Parathyroid adenoma (tissue), 2 donors: ENCODE measurements at regions not wholly inside any gene's neighbourhood (a gene's known extent, or its start where the extent isn't known, plus 50 kb on each side); places are given as distances from the start of the nearest gene placed in this dataset.

Source experiments
- H2AFZ ChIP-seq: fragments of 300-600 bp; sonication (generic); one replicate; pipeline ENCODE4 v1.7.0; 2017; ENCODE audit warnings: antibody characterized with exemption, mild to moderate bottlenecking
- H3K27ac ChIP-seq: fragments of 300-600 bp; sonication (generic); one replicate; pipeline ENCODE4 v1.7.0; 2017
- H3K27me3 ChIP-seq: fragments of 300-600 bp; sonication (generic); one replicate; pipeline ENCODE4 v1.7.0; 2017; ENCODE audit warnings: low read length; ENCODE audit not compliant: control insufficient read depth, insufficient read depth
- H3K36me3 ChIP-seq: fragments of 300-600 bp; sonication (generic); one replicate; pipeline ENCODE4 v1.7.0; 2017; ENCODE audit warnings: low read length; ENCODE audit not compliant: control insufficient read depth, insufficient read depth
- H3K4me1 ChIP-seq: fragments of 300-600 bp; sonication (generic); one replicate; pipeline ENCODE4 v1.7.0; 2017; ENCODE audit warnings: control low read depth
- H3K4me2 ChIP-seq: fragments of 300-600 bp; sonication (generic); one replicate; pipeline ENCODE4 v1.7.0; 2017; ENCODE audit warnings: low read length
- H3K4me3 ChIP-seq: fragments of 300-600 bp; sonication (generic); one replicate; pipeline ENCODE4 v1.7.0; 2017; ENCODE audit warnings: low read depth, low read length
- H3K79me2 ChIP-seq: fragments of 300-600 bp; sonication (generic); one replicate; pipeline ENCODE4 v1.7.0; 2017; ENCODE audit warnings: control low read depth
- H3K9ac ChIP-seq: fragments of 300-600 bp; sonication (generic); one replicate; pipeline ENCODE4 v1.7.0; 2017; ENCODE audit warnings: mild to moderate bottlenecking
- H3K9me3 ChIP-seq: fragments of 300-600 bp; sonication (generic); one replicate; pipeline ENCODE4 v1.7.0; 2017; ENCODE audit warnings: low read length; ENCODE audit not compliant: control insufficient read depth
- TF ChIP-seq, protein P1 (sequence below): fragments of 300-600 bp; sonication (generic); IDR thresholded peaks from one replicate; pipeline ENCODE4 v1.7.0; 2017; ENCODE audit warnings: antibody characterized with exemption, mild to moderate bottlenecking
- donor health status: primary hyperparathyroidism.

DNA sequence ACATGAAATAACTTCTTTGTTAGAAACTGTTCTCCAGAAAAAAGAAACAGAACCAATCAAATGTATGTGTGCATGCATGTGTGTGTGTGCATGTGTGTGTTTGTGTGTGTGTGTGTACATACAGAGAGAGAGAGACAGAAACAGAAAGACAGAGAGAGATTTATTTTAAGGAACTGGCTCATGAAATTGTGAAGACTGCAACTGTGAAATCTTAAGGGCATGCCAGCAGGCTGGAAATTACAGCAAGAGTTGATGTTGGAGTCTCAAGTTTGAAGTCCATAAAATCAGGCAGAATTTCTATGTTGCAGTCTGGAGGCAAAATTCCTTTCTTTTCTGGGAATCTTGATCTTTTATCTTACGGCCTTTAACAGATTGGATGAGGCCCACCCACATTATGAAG is 168.9 kb upstream of the CDH20 start:
- no peak overlapping the region for H3K9ac ChIP-seq
- no peak overlapping the region for H3K27ac ChIP-seq
- H3K4me1 ChIP-seq = no peaks in the 10 kb centered on the region
- no peak overlapping the region for H2AFZ ChIP-seq
- H3K4me2 ChIP-seq = no peak overlapping the region
- TF ChIP-seq, protein P1, sequence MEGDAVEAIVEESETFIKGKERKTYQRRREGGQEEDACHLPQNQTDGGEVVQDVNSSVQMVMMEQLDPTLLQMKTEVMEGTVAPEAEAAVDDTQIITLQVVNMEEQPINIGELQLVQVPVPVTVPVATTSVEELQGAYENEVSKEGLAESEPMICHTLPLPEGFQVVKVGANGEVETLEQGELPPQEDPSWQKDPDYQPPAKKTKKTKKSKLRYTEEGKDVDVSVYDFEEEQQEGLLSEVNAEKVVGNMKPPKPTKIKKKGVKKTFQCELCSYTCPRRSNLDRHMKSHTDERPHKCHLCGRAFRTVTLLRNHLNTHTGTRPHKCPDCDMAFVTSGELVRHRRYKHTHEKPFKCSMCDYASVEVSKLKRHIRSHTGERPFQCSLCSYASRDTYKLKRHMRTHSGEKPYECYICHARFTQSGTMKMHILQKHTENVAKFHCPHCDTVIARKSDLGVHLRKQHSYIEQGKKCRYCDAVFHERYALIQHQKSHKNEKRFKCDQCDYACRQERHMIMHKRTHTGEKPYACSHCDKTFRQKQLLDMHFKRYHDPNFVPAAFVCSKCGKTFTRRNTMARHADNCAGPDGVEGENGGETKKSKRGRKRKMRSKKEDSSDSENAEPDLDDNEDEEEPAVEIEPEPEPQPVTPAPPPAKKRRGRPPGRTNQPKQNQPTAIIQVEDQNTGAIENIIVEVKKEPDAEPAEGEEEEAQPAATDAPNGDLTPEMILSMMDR = no peak
- H3K79me2 ChIP-seq = no peaks in the 10 kb centered on the region
- H3K27me3 ChIP-seq = no peaks in the 10 kb centered on the region
- H3K9me3 ChIP-seq = no peaks in the 10 kb centered on the region
- no peaks in the 10 kb centered on the region for H3K36me3 ChIP-seq
- no peak overlapping the region for H3K4me3 ChIP-seq

DNA sequence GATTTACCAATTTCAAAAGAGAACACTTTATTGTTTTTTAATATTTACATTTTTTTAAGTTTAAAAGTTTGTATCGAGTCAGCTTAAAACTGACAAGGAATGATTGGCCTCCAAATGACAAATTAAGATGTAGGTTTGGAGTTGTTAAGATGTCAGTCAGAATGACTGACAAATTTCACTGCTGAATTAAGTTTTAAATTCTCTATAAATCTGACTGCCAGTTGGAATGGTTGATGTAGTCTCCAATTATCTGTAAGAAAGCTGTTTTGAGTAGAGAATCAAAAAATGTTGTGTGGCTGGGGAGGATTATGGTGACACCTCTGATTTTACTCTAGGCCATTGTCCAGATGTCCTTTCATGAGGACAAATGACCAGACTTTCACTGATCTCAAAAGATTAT is 165.3 kb upstream of the CDH20 start:
- Histone ChIP-seq H3K4me3 (no peak overlapping the region), H3K9me3 (no peaks in the 10 kb centered on the region), H3K4me1 (no peaks in the 10 kb centered on the region), H3K79me2 (no peaks in the 10 kb centered on the region), H2AFZ (no peak overlapping the region), H3K9ac (no peak overlapping the region), H3K4me2 (no peak overlapping the region), H3K27ac (no peak overlapping the region), H3K36me3 (no peaks in the 10 kb centered on the region), H3K27me3 (no peaks in the 10 kb centered on the region)
- TF ChIP-seq, protein P1 = no peak

DNA sequence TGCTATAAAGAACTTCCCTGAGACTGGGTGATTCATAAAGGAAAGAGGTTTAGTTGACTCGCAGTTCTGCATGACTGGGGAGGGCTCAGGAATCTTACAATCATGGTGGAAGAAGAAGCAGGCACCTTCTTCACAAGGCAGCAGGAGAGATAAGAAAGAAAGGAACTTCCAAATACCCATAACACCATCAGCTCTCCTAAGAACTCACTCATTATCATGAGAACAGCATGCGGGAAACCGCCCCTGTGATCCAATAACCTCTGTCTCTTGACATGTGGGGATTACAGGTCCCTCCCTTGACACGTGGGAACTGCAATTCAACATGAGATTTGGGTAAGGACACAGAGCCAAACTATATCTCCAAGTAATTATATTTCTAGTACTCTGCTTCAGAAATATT is 163.8 kb upstream of the CDH20 start:
- Histone ChIP-seq H3K9ac (no peak overlapping the region), H3K79me2 (no peaks in the 10 kb centered on the region), H2AFZ (no peak overlapping the region), H3K27me3 (no peaks in the 10 kb centered on the region), H3K27ac (no peak overlapping the region), H3K36me3 (no peaks in the 10 kb centered on the region), H3K4me1 (no peaks in the 10 kb centered on the region), H3K9me3 (no peaks in the 10 kb centered on the region), H3K4me3 (no peak overlapping the region), H3K4me2 (no peak overlapping the region)
- TF ChIP-seq, protein P1 = no peak

DNA sequence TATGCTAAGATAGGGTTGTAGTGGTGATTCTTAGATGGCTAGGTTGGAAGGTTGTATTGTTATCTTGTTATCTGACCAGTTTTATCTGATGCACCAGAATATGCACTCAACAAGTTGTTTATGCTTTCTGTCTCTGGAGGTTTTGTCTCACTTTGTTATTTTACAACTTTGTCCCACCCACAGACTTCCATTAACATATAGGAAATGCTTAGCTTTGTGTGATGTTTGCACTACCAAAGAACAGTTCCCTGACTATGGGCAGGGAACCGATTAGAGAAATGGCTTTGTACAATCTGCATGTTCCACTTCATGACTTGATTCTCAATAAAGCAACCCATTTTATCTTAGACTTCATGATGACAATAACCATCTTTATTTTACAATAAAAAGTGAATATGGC is 160.6 kb upstream of the CDH20 start:
- H3K79me2 ChIP-seq = no peaks in the 10 kb centered on the region
- TF ChIP-seq, protein P1 = no peak
- no peaks in the 10 kb centered on the region for H3K9me3 ChIP-seq
- no peak overlapping the region for H3K4me2 ChIP-seq
- H3K36me3 ChIP-seq = no peaks in the 10 kb centered on the region
- no peak overlapping the region for H2AFZ ChIP-seq
- no peak overlapping the region for H3K9ac ChIP-seq
- no peaks in the 10 kb centered on the region for H3K27me3 ChIP-seq
- no peaks in the 10 kb centered on the region for H3K4me1 ChIP-seq
- no peak overlapping the region for H3K27ac ChIP-seq
- no peak overlapping the region for H3K4me3 ChIP-seq

DNA sequence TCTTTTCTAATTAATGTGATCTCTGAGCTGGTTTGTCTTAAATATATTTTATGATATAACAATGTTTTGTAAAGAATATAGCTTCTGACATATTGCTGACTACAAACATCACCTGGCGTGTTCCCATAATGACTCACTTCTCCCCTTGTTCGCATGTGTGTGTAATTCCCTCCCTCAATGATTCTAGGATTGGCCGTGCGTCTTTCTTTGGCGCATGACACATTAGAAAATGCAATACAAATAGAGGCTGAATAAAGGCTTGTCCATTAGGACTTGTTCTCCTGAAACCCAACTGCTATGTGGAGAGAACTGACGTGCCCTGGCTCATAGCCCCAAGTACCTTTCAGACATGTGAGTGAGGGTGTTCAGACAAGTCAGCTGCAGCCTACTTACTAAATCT is 159.7 kb upstream of the CDH20 start:
- H2AFZ ChIP-seq = no peak overlapping the region
- H3K4me2 ChIP-seq = no peak overlapping the region
- H3K4me3 ChIP-seq = no peak overlapping the region
- no peaks in the 10 kb centered on the region for H3K36me3 ChIP-seq
- H3K4me1 ChIP-seq = no peaks in the 10 kb centered on the region
- H3K27ac ChIP-seq = no peak overlapping the region
- no peaks in the 10 kb centered on the region for H3K27me3 ChIP-seq
- H3K79me2 ChIP-seq = no peaks in the 10 kb centered on the region
- H3K9ac ChIP-seq = no peak overlapping the region
- TF ChIP-seq, protein P1 = no peak
- no peaks in the 10 kb centered on the region for H3K9me3 ChIP-seq
